Prostate gland (tissue), 2 donors: ENCODE measurements at regions not wholly inside any gene's neighbourhood (a gene's known extent, or its start where the extent isn't known, plus 50 kb on each side); places are given as distances from the start of the nearest gene placed in this dataset.

Source experiments
- POLR2A ChIP-seq: fragments of 450-650 bp; IDR thresholded peaks from one replicate; pipeline ENCODE4 v1.6.1; 2016; ENCODE audit warnings: antibody characterized with exemption, mild to moderate bottlenecking
- POLR2AphosphoS5 ChIP-seq: sonication (generic); formaldehyde crosslinking; IDR thresholded peaks from one replicate; pipeline ENCODE4 v1.6.1; 2017; ENCODE audit warnings: antibody characterized with exemption
- TF ChIP-seq, protein P1 (sequence below), 4 experiments: fragments of 200-600 bp in 2 of 4; fragments of 450-650 bp in 2 of 4; sonication (generic) in 2 of 4; IDR thresholded peaks; 1 replicate in 3 of 4; 2 replicates in 1 of 4; pipeline ENCODE4 v1.5.1; 2016 to 2019; ENCODE audit warnings: antibody characterized with exemption in 4 of 4, mild to moderate bottlenecking in 2 of 4, moderate library complexity in 2 of 4

DNA sequence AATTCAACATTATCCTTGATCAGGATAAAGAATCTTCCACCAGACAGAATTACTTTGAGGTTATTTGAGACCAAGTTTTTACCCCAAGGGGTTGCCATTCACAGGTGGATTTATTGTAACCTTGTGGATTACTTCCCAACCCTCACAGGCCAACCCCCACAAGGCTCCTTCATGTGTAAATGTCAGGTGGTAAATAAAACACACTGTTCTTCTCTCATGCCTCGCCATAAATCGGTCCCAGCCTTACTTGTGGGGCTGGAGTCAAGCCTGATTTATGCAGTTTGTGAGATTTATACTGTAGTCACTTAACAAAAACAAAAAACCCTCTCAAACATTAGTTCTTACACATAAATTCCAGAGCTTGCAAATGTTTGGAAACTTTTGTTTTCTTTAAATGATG, 98.6 kb upstream of the IRX3 start:
- TF ChIP-seq, protein P1, sequence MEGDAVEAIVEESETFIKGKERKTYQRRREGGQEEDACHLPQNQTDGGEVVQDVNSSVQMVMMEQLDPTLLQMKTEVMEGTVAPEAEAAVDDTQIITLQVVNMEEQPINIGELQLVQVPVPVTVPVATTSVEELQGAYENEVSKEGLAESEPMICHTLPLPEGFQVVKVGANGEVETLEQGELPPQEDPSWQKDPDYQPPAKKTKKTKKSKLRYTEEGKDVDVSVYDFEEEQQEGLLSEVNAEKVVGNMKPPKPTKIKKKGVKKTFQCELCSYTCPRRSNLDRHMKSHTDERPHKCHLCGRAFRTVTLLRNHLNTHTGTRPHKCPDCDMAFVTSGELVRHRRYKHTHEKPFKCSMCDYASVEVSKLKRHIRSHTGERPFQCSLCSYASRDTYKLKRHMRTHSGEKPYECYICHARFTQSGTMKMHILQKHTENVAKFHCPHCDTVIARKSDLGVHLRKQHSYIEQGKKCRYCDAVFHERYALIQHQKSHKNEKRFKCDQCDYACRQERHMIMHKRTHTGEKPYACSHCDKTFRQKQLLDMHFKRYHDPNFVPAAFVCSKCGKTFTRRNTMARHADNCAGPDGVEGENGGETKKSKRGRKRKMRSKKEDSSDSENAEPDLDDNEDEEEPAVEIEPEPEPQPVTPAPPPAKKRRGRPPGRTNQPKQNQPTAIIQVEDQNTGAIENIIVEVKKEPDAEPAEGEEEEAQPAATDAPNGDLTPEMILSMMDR (IDR thresholded peaks at IDR 0.05): no peak
- TF ChIP-seq POLR2A (no peak), POLR2AphosphoS5 (peak; percentile 43)
